ENCODE measurements at regions not wholly inside any gene's neighbourhood (a gene's known extent, or its start where the extent isn't known, plus 50 kb on each side); places are given as distances from the start of the nearest gene placed in this dataset.

DNA sequence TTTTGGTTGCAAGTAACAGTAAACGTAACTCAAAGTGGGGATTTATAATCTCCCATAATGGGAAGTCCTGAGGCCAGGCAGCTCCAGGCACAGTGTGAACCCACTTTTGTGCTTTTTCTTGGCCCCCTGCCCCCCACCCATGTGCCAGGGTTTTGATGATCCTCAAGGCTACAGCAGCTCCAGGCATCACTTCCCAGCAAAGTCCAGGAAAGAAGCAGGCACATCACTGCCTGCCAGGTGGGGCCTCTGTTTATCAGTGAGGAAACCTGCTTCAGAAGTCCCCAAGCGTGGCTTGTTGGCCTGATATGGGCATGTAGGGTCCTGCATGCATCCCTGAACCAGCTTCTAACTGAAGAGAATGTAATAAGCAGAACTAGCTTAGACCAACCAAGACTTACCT, 299.2 kb upstream of the SKOR2 start:
- H2AFZ ChIP-seq (ENCODE audit: low read depth, low read length): no peak overlapping the region
- H3K27ac ChIP-seq (ENCODE audit: extremely low read depth, low read depth, low read length): no peak overlapping the region
- H3K4me3 ChIP-seq: no peak overlapping the region
- H3K4me1 ChIP-seq (replicated peaks in 1 of 2; ENCODE audit: control insufficient read depth in 2 of 2, insufficient read depth in 2 of 2, low read length in 2 of 2): no peaks in the 10 kb centered on the region
- H3K36me3 ChIP-seq (ENCODE audit: control insufficient read depth, insufficient read depth, low read length): no peaks in the 10 kb centered on the region
- ChIA-PET CTCF (ENCODE audit: low intra/inter-chr PET ratio) (no interaction called here), POLR2A (interaction anchor here (0.5 kb wide), 1 partner anchor 18 kb away, joined by 3 read pairs; no protein-coding TSS in a partner anchor)
- H3K9me1 ChIP-seq (ENCODE audit: control insufficient read depth, insufficient read depth, low read length): no peaks in the 10 kb centered on the region
- BruUV-seq (replicated peaks): no TSS peak
- in situ Hi-C loops (cut with MboI) (no loop called here), intact Hi-C loops (cut with micrococcal nuclease) (no loop called here)
- FAIRE-seq: no peak
- DNase-seq (ENCODE audit: extremely low read depth in 1 of 4, low spot score in 3 of 4): no peak
- no peaks in the 10 kb centered on the region for H3K79me2 ChIP-seq (ENCODE audit: control insufficient read depth, insufficient read depth, low read length)
- H4K20me1 ChIP-seq (replicated peaks; ENCODE audit: control insufficient read depth, insufficient read depth, low read length): no peaks in the 10 kb centered on the region
- H3K9ac ChIP-seq (ENCODE audit: insufficient read depth in 1 of 2, low read depth in 2 of 2, low read length in 2 of 2): no peak overlapping the region
- H3K9me3 ChIP-seq (replicated peaks; ENCODE audit: control insufficient read depth, insufficient read depth, low read depth, low read length): no peaks in the 10 kb centered on the region
- no peak for ATAC-seq
- WGBS (ENCODE audit: insufficient coverage, low coverage, missing lambda C conversion rate): 0% methylated on average over 2 of the region's 2 CpGs
- no peaks in the 10 kb centered on the region; a peak in 1 of 5 replicates for H3K27me3 ChIP-seq (ENCODE audit: control insufficient read depth in 2 of 2, insufficient read depth in 2 of 2, low read length in 2 of 2)
- H3K4me2 ChIP-seq (ENCODE audit: insufficient read depth, low read length): no peak overlapping the region
- TF ChIP-seq EHMT2 (IDR thresholded peaks at IDR 0.05): no peak
- TF ChIP-seq, protein P1, sequence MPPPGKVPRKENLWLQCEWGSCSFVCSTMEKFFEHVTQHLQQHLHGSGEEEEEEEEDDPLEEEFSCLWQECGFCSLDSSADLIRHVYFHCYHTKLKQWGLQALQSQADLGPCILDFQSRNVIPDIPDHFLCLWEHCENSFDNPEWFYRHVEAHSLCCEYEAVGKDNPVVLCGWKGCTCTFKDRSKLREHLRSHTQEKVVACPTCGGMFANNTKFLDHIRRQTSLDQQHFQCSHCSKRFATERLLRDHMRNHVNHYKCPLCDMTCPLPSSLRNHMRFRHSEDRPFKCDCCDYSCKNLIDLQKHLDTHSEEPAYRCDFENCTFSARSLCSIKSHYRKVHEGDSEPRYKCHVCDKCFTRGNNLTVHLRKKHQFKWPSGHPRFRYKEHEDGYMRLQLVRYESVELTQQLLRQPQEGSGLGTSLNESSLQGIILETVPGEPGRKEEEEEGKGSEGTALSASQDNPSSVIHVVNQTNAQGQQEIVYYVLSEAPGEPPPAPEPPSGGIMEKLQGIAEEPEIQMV (tag; conservative IDR thresholded peaks at IDR 0.05; ENCODE audit: low read depth): no peak

DNA sequence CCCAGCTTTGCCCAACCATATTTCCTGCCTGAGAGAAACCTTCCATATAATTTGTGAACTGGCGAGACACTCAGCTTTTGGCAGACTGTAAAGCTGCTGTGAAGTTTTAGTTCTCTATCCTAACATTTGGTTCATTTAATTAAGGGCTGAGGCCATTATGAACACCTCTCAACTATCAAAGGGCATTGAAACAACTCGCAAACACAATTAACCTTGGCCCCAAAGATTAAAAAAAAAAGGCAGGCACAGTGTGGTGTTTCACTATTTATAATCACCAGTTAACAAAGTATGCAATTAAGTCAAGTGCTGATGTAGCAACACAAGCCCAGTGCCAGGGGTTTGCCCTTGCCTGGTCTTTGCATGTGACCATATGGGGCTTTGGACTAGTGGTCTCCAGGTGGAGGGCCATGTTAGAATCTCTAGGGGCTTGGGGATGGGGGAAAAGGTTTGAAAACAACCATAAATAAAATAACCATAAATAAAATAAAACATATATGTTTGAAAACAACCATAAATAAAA, 297.6 kb upstream of the SKOR2 start:
- in situ Hi-C loops (cut with MboI) (no loop called here), intact Hi-C loops (cut with micrococcal nuclease) (no loop called here)
- Histone ChIP-seq H3K27me3 (ENCODE audit: control insufficient read depth in 2 of 2, insufficient read depth in 2 of 2, low read length in 2 of 2) (no peaks in the 10 kb centered on the region), H3K4me3 (no peak overlapping the region), H3K9me3 (replicated peaks; ENCODE audit: control insufficient read depth, insufficient read depth, low read depth, low read length) (no peaks in the 10 kb centered on the region), H3K27ac (ENCODE audit: extremely low read depth, low read depth, low read length) (no peak overlapping the region), H3K4me2 (ENCODE audit: insufficient read depth, low read length) (no peak overlapping the region), H3K79me2 (ENCODE audit: control insufficient read depth, insufficient read depth, low read length) (no peaks in the 10 kb centered on the region), H2AFZ (ENCODE audit: low read depth, low read length) (no peak overlapping the region), H3K9me1 (ENCODE audit: control insufficient read depth, insufficient read depth, low read length) (no peaks in the 10 kb centered on the region), H3K4me1 (replicated peaks in 1 of 2; ENCODE audit: control insufficient read depth in 2 of 2, insufficient read depth in 2 of 2, low read length in 2 of 2) (no peaks in the 10 kb centered on the region), H3K36me3 (ENCODE audit: control insufficient read depth, insufficient read depth, low read length) (no peaks in the 10 kb centered on the region), H3K9ac (ENCODE audit: insufficient read depth in 1 of 2, low read depth in 2 of 2, low read length in 2 of 2) (no peak overlapping the region), H4K20me1 (replicated peaks; ENCODE audit: control insufficient read depth, insufficient read depth, low read length) (no peaks in the 10 kb centered on the region)
- no TSS peak for BruUV-seq (replicated peaks)
- ChIA-PET CTCF (ENCODE audit: low intra/inter-chr PET ratio) (no interaction called here), POLR2A (interaction anchor here (0.6 kb wide), 1 partner anchor 17 kb away, joined by 3 read pairs; no protein-coding TSS in a partner anchor)
- ATAC-seq: no peak
- WGBS (ENCODE audit: insufficient coverage, low coverage, missing lambda C conversion rate): 0% methylated on average over 2 of the region's 2 CpGs
- no peak for FAIRE-seq
- TF ChIP-seq, protein P2, sequence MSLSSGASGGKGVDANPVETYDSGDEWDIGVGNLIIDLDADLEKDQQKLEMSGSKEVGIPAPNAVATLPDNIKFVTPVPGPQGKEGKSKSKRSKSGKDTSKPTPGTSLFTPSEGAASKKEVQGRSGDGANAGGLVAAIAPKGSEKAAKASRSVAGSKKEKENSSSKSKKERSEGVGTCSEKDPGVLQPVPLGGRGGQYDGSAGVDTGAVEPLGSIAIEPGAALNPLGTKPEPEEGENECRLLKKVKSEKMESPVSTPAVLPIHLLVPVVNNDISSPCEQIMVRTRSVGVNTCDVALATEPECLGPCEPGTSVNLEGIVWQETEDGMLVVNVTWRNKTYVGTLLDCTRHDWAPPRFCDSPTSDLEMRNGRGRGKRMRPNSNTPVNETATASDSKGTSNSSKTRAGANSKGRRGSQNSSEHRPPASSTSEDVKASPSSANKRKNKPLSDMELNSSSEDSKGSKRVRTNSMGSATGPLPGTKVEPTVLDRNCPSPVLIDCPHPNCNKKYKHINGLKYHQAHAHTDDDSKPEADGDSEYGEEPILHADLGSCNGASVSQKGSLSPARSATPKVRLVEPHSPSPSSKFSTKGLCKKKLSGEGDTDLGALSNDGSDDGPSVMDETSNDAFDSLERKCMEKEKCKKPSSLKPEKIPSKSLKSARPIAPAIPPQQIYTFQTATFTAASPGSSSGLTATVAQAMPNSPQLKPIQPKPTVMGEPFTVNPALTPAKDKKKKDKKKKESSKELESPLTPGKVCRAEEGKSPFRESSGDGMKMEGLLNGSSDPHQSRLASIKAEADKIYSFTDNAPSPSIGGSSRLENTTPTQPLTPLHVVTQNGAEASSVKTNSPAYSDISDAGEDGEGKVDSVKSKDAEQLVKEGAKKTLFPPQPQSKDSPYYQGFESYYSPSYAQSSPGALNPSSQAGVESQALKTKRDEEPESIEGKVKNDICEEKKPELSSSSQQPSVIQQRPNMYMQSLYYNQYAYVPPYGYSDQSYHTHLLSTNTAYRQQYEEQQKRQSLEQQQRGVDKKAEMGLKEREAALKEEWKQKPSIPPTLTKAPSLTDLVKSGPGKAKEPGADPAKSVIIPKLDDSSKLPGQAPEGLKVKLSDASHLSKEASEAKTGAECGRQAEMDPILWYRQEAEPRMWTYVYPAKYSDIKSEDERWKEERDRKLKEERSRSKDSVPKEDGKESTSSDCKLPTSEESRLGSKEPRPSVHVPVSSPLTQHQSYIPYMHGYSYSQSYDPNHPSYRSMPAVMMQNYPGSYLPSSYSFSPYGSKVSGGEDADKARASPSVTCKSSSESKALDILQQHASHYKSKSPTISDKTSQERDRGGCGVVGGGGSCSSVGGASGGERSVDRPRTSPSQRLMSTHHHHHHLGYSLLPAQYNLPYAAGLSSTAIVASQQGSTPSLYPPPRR (CRISPR knock-in tag; IDR thresholded peaks at IDR 0.05; ENCODE audit: borderline replicate concordance): no peak
- no peak for TF ChIP-seq ZNF644 (tag; IDR thresholded peaks at IDR 0.05; ENCODE audit: low read depth)
- no peak for TF ChIP-seq PCBP1 (IDR thresholded peaks at IDR 0.05; ENCODE audit: low read depth, low read length, poor library complexity, severe bottlenecking)
- no peak for DNase-seq (ENCODE audit: extremely low read depth in 1 of 4, low spot score in 3 of 4)

All from K562 (cell line).